HepG2 (cell line): ENCODE measurements at regions not wholly inside any gene's neighbourhood (a gene's known extent, or its start where the extent isn't known, plus 50 kb on each side); places are given as distances from the start of the nearest gene placed in this dataset.

Source experiments
- ATAC-seq: fragments of 200-7000 bp; cut with Tn5 transposase; 3 replicates; pipeline ENCODE4 v1.9.1; 2020; ENCODE audit warnings: mild to moderate bottlenecking, moderate library complexity
- BruUV-seq: library from RNA; stranded (reverse); fragments of 400-500 nt; replicated peaks from 2 replicates; lab custom pipeline; 2021; lab: Mats Ljungman, UMichigan
- CTCF ChIA-PET: fragments of 300-600 bp; formaldehyde crosslinking; extraction: SDS; loops from one replicate; lab custom pipeline; 2021; ENCODE audit warnings: low total read pairs, inconsistent platforms, low intra/inter-chr PET ratio; lab: Yijun Ruan, JAX
- POLR2A ChIA-PET: fragments of 350-600 bp; sonication (Branson Sonifier 250); formaldehyde crosslinking; loops from one replicate; lab custom pipeline; 2020; ENCODE audit warnings: antibody characterized with exemption, inconsistent platforms; lab: Yijun Ruan, JAX
- DNase-seq: peaks from one replicate; pipeline ENCODE4 v3.0.0-alpha.2; 2015; ENCODE audit warnings: low spot score
- FAIRE-seq: peaks from 3 replicates; lab custom pipeline; 2011; peaks lifted over from hg19 to GRCh38; lab: Jason Lieb, UNC
- H2AFZ ChIP-seq: one replicate; pipeline ENCODE4 v1.6.1; 2011; ENCODE audit warnings: low read length, inconsistent platforms
- H3K27ac ChIP-seq: fragments of 300-600 bp; 3 replicates; pipeline ENCODE4 v1.8.0; 2011; ENCODE audit warnings: mixed run types, mild to moderate bottlenecking, mixed read lengths, low read length, inconsistent platforms; ENCODE audit not compliant: insufficient read depth; ENCODE audit errors: extremely low read length
- H3K27me3 ChIP-seq, 2 experiments: fragments of 200-600 bp in 1 of 2; 2 replicates in 1 of 2; 3 replicates in 1 of 2; pipeline versions ENCODE4 v1.6.0 to v1.8.0; 2011; ENCODE audit warnings: low read length in 2 of 2, mild to moderate bottlenecking in 2 of 2, moderate library complexity in 2 of 2, inconsistent platforms in 1 of 2; ENCODE audit not compliant: insufficient read depth in 2 of 2, control insufficient read depth in 1 of 2
- H3K36me3 ChIP-seq, 2 experiments: fragments of 200-600 bp in 1 of 2; replicated peaks in 1 of 2; 2 replicates in 1 of 2; 3 replicates in 1 of 2; pipeline versions ENCODE4 v1.5.1 to v1.8.0; 2011; ENCODE audit warnings: low read length in 2 of 2, inconsistent platforms in 1 of 2; ENCODE audit not compliant: insufficient read depth in 2 of 2, control insufficient read depth in 1 of 2
- H3K4me1 ChIP-seq: 2 replicates; pipeline ENCODE4 v1.5.1; 2012; ENCODE audit warnings: low read length, inconsistent platforms; ENCODE audit not compliant: insufficient read depth
- H3K4me2 ChIP-seq: 2 replicates; pipeline ENCODE4 v1.6.0; 2011; ENCODE audit warnings: low read depth, low read length, inconsistent platforms
- H3K4me3 ChIP-seq, 3 experiments: fragments of 200-600 bp in 1 of 3; sonication (generic), shearing (Covaris generic) in 1 of 3; replicated peaks in 1 of 3; 2 replicates each; pipeline ENCODE4 v1.5.1; 2011 to 2016; ENCODE audit warnings: low read length in 3 of 3, inconsistent platforms in 2 of 3, low read depth in 2 of 3, mild to moderate bottlenecking in 2 of 3, control low read depth in 1 of 3, mixed read lengths in 1 of 3; ENCODE audit not compliant: insufficient read depth in 1 of 3
- H3K79me2 ChIP-seq: one replicate; pipeline ENCODE4 v1.6.1; 2011; ENCODE audit warnings: low read length, inconsistent platforms; ENCODE audit not compliant: insufficient read depth
- H3K9ac ChIP-seq: 2 replicates; pipeline ENCODE4 v1.6.0; 2011; ENCODE audit warnings: mild to moderate bottlenecking, low read depth, low read length, inconsistent platforms; ENCODE audit not compliant: insufficient read depth
- H3K9me3 ChIP-seq: 2 replicates; pipeline ENCODE4 v1.5.1; 2012; ENCODE audit warnings: mild to moderate bottlenecking, low read length
- H4K20me1 ChIP-seq: 2 replicates; pipeline ENCODE4 v1.6.0; 2011; ENCODE audit warnings: inconsistent platforms, mild to moderate bottlenecking, low read length, moderate library complexity; ENCODE audit not compliant: insufficient read depth
- ATF3 ChIP-seq: sonication (generic); formaldehyde crosslinking; IDR thresholded peaks from 2 replicates; pipeline ENCODE4 v1.4.0; 2020; ENCODE audit warnings: missing genetic modification reagents
- CBX5 ChIP-seq: sonication (generic); formaldehyde crosslinking; IDR thresholded peaks from 2 replicates; pipeline ENCODE4 v1.4.0; 2020; ENCODE audit warnings: missing genetic modification reagents, borderline replicate concordance
- ELK4 ChIP-seq: sonication (generic); formaldehyde crosslinking; IDR thresholded peaks from 2 replicates; pipeline ENCODE4 v1.9.0; 2021; ENCODE audit warnings: missing genetic modification reagents, borderline replicate concordance
- HDAC1 ChIP-seq: sonication (generic); formaldehyde crosslinking; IDR thresholded peaks from 2 replicates; pipeline ENCODE4 v1.5.1; 2020; ENCODE audit warnings: mild to moderate bottlenecking, missing genetic modification reagents
- HNRNPL ChIP-seq: fragments of 200-400 bp; formaldehyde crosslinking; IDR thresholded peaks from 2 replicates; pipeline ENCODE4 v1.6.1; 2017; ENCODE audit warnings: mild to moderate bottlenecking, low read depth, low read length
- KLF6 ChIP-seq: IDR thresholded peaks from 2 replicates; pipeline ENCODE4 v1.8.0; 2016; ENCODE audit warnings: missing biosample characterization, missing genetic modification reagents
- LCORL ChIP-seq, 2 experiments: fragments of 450-650 bp in 1 of 2; sonication (generic) in 1 of 2; formaldehyde crosslinking in 1 of 2; IDR thresholded peaks; 2 replicates each; pipeline versions ENCODE4 v1.5.0 to v1.6.1; 2017 to 2020; ENCODE audit warnings: antibody characterized with exemption in 1 of 2, missing genetic modification reagents in 1 of 2
- MED8 ChIP-seq: sonication (generic); formaldehyde crosslinking; IDR thresholded peaks from 2 replicates; pipeline ENCODE4 v1.8.1; 2023; ENCODE audit warnings: mild to moderate bottlenecking, missing genetic modification reagents; ENCODE audit not compliant: insufficient replicate concordance
- PLSCR1 ChIP-seq: sonication (generic); formaldehyde crosslinking; IDR thresholded peaks from 2 replicates; pipeline ENCODE4 v1.5.0; 2020; ENCODE audit warnings: missing genetic modification reagents, mild to moderate bottlenecking, borderline replicate concordance
- POLR2AphosphoS5 ChIP-seq: IDR thresholded peaks from 2 replicates; pipeline ENCODE4 v1.6.1; 2012; ENCODE audit warnings: low read depth, low read length
- SUZ12 ChIP-seq: fragments of 150-350 bp; IDR thresholded peaks from 2 replicates; pipeline ENCODE4 v1.6.1; 2014; ENCODE audit warnings: low read depth, low read length
- ZBTB38 ChIP-seq: sonication (generic); formaldehyde crosslinking; IDR thresholded peaks from 2 replicates; pipeline ENCODE4 v1.5.1; 2020; ENCODE audit warnings: mild to moderate bottlenecking, missing genetic modification reagents
- ZNF10 ChIP-seq: sonication (generic); formaldehyde crosslinking; IDR thresholded peaks from 2 replicates; pipeline ENCODE4 v1.4.0; 2020; ENCODE audit warnings: mild to moderate bottlenecking, low read depth, missing genetic modification reagents, borderline replicate concordance
- ZNF296 ChIP-seq: sonication (generic); formaldehyde crosslinking; conservative IDR thresholded peaks from 2 replicates; pipeline ENCODE4 v1.5.0; 2020; ENCODE audit warnings: mild to moderate bottlenecking, missing genetic modification reagents
- ZNF496 ChIP-seq: sonication (generic); formaldehyde crosslinking; IDR thresholded peaks from 2 replicates; pipeline ENCODE4 v1.8.1; 2023; ENCODE audit warnings: mild to moderate bottlenecking, moderate library complexity, missing genetic modification reagents; ENCODE audit not compliant: insufficient replicate concordance
- ZNF503 ChIP-seq: sonication (generic); formaldehyde crosslinking; IDR thresholded peaks from 2 replicates; pipeline ENCODE4 v1.4.0; 2020; ENCODE audit warnings: missing genetic modification reagents
- ZNF574 ChIP-seq: sonication (generic); formaldehyde crosslinking; IDR thresholded peaks from 2 replicates; pipeline ENCODE4 v1.4.0; 2020; ENCODE audit warnings: missing genetic modification reagents
- ZNF7 ChIP-seq: IDR thresholded peaks from 2 replicates; pipeline ENCODE4 v1.6.1; 2016; ENCODE audit warnings: missing biosample characterization, missing genetic modification reagents
- ZNF776 ChIP-seq: sonication (generic); formaldehyde crosslinking; IDR thresholded peaks from 2 replicates; pipeline ENCODE4 v1.4.0; 2020; ENCODE audit warnings: mild to moderate bottlenecking, missing genetic modification reagents
- ZZZ3 ChIP-seq: sonication (generic); formaldehyde crosslinking; IDR thresholded peaks from 2 replicates; pipeline ENCODE4 v1.4.0; 2020; ENCODE audit warnings: missing genetic modification reagents, mild to moderate bottlenecking, borderline replicate concordance
- WGBS: methylation state at CpG from one replicate; pipeline ENCODE4 v1.1.6; 2017; ENCODE audit warnings: low lambda C conversion rate; 5-methylcytosine and 5-hydroxymethylcytosine counted together
- in situ Hi-C: cut with HindIII; loops from 2 replicates; pipeline ENCODE4 v1.10.0; 2017; ENCODE audit warnings: low pct_unique_long_range_greater_than_20kb; ENCODE audit not compliant: extremely low pct_ligation_motif_present
- intact Hi-C: fragments of 100-400 bp; cut with micrococcal nuclease; formaldehyde crosslinking; loops from one replicate; pipeline ENCODE4 v1.10.0; 2022; ENCODE audit not compliant: unreplicated experiment

- intact Hi-C loops (no loop called here), in situ Hi-C loops (no loop called here)
- no peak for ATAC-seq
- DNase-seq, result no peak
- no peak overlapping the region for H3K27ac ChIP-seq
- H3K4me1 ChIP-seq, result no peaks in the 10 kb centered on the region
- CTCF ChIA-PET, result no interaction called here
- no TSS peak for BruUV-seq
- H3K4me3 ChIP-seq, result no peak overlapping the region
- no peak for FAIRE-seq
- no peaks in the 10 kb centered on the region for H4K20me1 ChIP-seq
- no peaks in the 10 kb centered on the region for H3K79me2 ChIP-seq
- H2AFZ ChIP-seq, result no peak overlapping the region
- H3K4me2 ChIP-seq, result no peak overlapping the region
- H3K9ac ChIP-seq, result no peak overlapping the region
- no peaks in the 10 kb centered on the region for H3K36me3 ChIP-seq
- peaks cover 0 to 3% of the 10 kb centered on the region in 2 experiments; a peak in 2 of 5 replicates for H3K27me3 ChIP-seq
- H3K9me3 ChIP-seq, result no peaks in the 10 kb centered on the region
- POLR2A ChIA-PET, result no interaction called here
- TF ChIP-seq SUZ12, result no peak
- no peak for TF ChIP-seq PLSCR1 (CRISPR knock-in tag)
- no peak for TF ChIP-seq KLF6
- no peak for TF ChIP-seq ZNF296 (CRISPR knock-in tag)
- TF ChIP-seq ATF3 (CRISPR knock-in tag), result no peak
- no peak for TF ChIP-seq HNRNPL
- TF ChIP-seq HDAC1 (CRISPR knock-in tag), result no peak
- TF ChIP-seq CBX5, result no peak
- TF ChIP-seq ZNF7, result no peak
- no peak for TF ChIP-seq LCORL (IDR thresholded peaks at IDR 0.05)
- TF ChIP-seq LCORL (CRISPR knock-in tag; IDR thresholded peaks at IDR 0.05), result no peak
- no peak for TF ChIP-seq POLR2AphosphoS5
- TF ChIP-seq ELK4 (CRISPR knock-in tag), result no peak
- no peak for TF ChIP-seq ZZZ3 (CRISPR knock-in tag)
- TF ChIP-seq ZNF503 (CRISPR knock-in tag), result no peak
- no peak for TF ChIP-seq ZNF776 (CRISPR knock-in tag)
- TF ChIP-seq MED8 (CRISPR knock-in tag), result no peak
- TF ChIP-seq ZBTB38 (CRISPR knock-in tag), result no peak
- no peak for TF ChIP-seq ZNF10 (CRISPR knock-in tag)
- TF ChIP-seq ZNF496, result no peak
- TF ChIP-seq ZNF574 (CRISPR knock-in tag), result no peak
- 57% methylated on average over 7 of the region's 7 CpGs for WGBS
Observed at GRCh38 chr18:75506913-75507312, 79.4 kb upstream of the SMIM21 start.
